Aorta (tissue), 5 donors: ENCODE measurements at regions not wholly inside any gene's neighbourhood (a gene's known extent, or its start where the extent isn't known, plus 50 kb on each side); places are given as distances from the start of the nearest gene placed in this dataset.

Experiments
- ATAC-seq: fragments of 200-7000 bp; cut with Tn5 transposase; one replicate; pipeline ENCODE4 v1.9.1; 2022; ENCODE audit warnings: moderate library complexity; ENCODE audit not compliant: low FRiP score
- DNase-seq, 2 donors: peaks; one replicate each; pipeline ENCODE4 v3.0.0-alpha.2; 2020
- H3K27ac ChIP-seq, 2 donors: one replicate each; pipeline ENCODE4 v1.5.1; 2013; ENCODE audit warnings: low read length in 2 of 2, mild to moderate bottlenecking in 2 of 2, moderate library complexity in 2 of 2, control low read depth in 1 of 2, inconsistent platforms in 1 of 2, low read depth in 1 of 2
- H3K27me3 ChIP-seq, 2 donors: one replicate each; pipeline ENCODE4 v1.6.1; 2013; ENCODE audit warnings: control low read depth in 1 of 2, low read length in 1 of 2, mild to moderate bottlenecking in 1 of 2, moderate library complexity in 1 of 2; ENCODE audit not compliant: insufficient read depth in 2 of 2, control insufficient read depth in 1 of 2
- H3K36me3 ChIP-seq, 2 donors: one replicate each; pipeline ENCODE4 v1.6.1; 2013; ENCODE audit warnings: control low read depth in 1 of 2, low read length in 1 of 2, mild to moderate bottlenecking in 1 of 2; ENCODE audit not compliant: insufficient read depth in 2 of 2, control insufficient read depth in 1 of 2
- H3K4me1 ChIP-seq, 2 donors: one replicate each; pipeline ENCODE4 v1.6.1; 2013; ENCODE audit warnings: low read length in 2 of 2, control low read depth in 1 of 2, mild to moderate bottlenecking in 1 of 2, moderate library complexity in 1 of 2; ENCODE audit not compliant: insufficient read depth in 2 of 2, control insufficient read depth in 1 of 2
- H3K4me3 ChIP-seq, 2 donors: one replicate each; pipeline ENCODE4 v1.5.1; 2013; ENCODE audit warnings: low read length in 2 of 2, control low read depth in 1 of 2, mild to moderate bottlenecking in 1 of 2
- H3K9me3 ChIP-seq: one replicate; pipeline ENCODE4 v1.6.1; 2013; ENCODE audit warnings: mild to moderate bottlenecking, low read length; ENCODE audit not compliant: control insufficient read depth
- whole genome bisulfite sequencing, 2 donors: extraction: QIAGEN DNeasy Blood & Tissue Kit; methylation state at CpG; one replicate each; pipeline ENCODE4 v1.1.7; 2013; 5-methylcytosine and 5-hydroxymethylcytosine counted together
- intact Hi-C, 2 donors: fragments of 100-400 bp; cut with DNase I; formaldehyde crosslinking; loops; one replicate each; pipeline versions ENCODE4 v1.14.2 to v1.15.0; 2022
- donor health status: healthy with polysubstance abuse.
- donor health status: Bipolar disorder and iron deficiency.
- donor health status: DM: no; HTN: no; CAD: no.
- donor health status: DM: no; HTN: no; CAD: no.
- donor health status: DM: yes; HTN: yes; CAD: no.

GRCh38 chr14:87494010-87494409, 499.0 kb downstream of the GALC start:
- DNase-seq (no peak), ATAC-seq (no peak)
- intact Hi-C loops, result no loop called here
- Histone ChIP-seq H3K9me3 (no peaks in the 10 kb centered on the region), H3K27me3 (no peaks in the 10 kb centered on the region), H3K27ac (no peak overlapping the region), H3K4me3 (no peak overlapping the region), H3K36me3 (no peaks in the 10 kb centered on the region), H3K4me1 (no peaks in the 10 kb centered on the region)

- no peaks in the 10 kb centered on the region for H3K4me1 ChIP-seq
- DNase-seq (no peak), ATAC-seq (no peak)
- no peak overlapping the region for H3K4me3 ChIP-seq
- WGBS, 2 donors, result 70 to 76% methylated on average over 2 of the region's 2 CpGs
- H3K9me3 ChIP-seq, result no peaks in the 10 kb centered on the region
- no peak overlapping the region for H3K27ac ChIP-seq
- no peaks in the 10 kb centered on the region for H3K27me3 ChIP-seq
- no peaks in the 10 kb centered on the region for H3K36me3 ChIP-seq
- intact Hi-C loops, result no loop called here
These were observed 500.4 kb downstream of the GALC start for GRCh38 chr14:87492561-87492960.

- no peak for ATAC-seq
- no peaks in the 10 kb centered on the region for H3K36me3 ChIP-seq
- DNase-seq, result no peak
- intact Hi-C loops, result no loop called here
- H3K4me1 ChIP-seq, result no peaks in the 10 kb centered on the region
- no peak overlapping the region for H3K27ac ChIP-seq
- 87 to 99% methylated on average over 2 of the region's 2 CpGs for WGBS, 2 donors
- no peaks in the 10 kb centered on the region for H3K9me3 ChIP-seq
- H3K27me3 ChIP-seq, result no peaks in the 10 kb centered on the region
- no peak overlapping the region for H3K4me3 ChIP-seq
These were observed 501.2 kb downstream of the GALC start for GRCh38 chr14:87491816-87492215.

- no peak for DNase-seq
- Histone ChIP-seq H3K27me3 (no peaks in the 10 kb centered on the region), H3K4me1 (no peaks in the 10 kb centered on the region), H3K9me3 (no peaks in the 10 kb centered on the region), H3K36me3 (no peaks in the 10 kb centered on the region), H3K4me3 (no peak overlapping the region), H3K27ac (no peak overlapping the region)
- no peak for ATAC-seq
- intact Hi-C loops, result no loop called here
- WGBS, 2 donors, result 59 to 60% methylated on average over 2 of the region's 2 CpGs
These were observed 503.7 kb downstream of the GALC start for GRCh38 chr14:87489196-87489819.

- intact Hi-C loops, result no loop called here
- no peaks in the 10 kb centered on the region for H3K27me3 ChIP-seq
- no peaks in the 10 kb centered on the region for H3K4me1 ChIP-seq
- no peaks in the 10 kb centered on the region for H3K9me3 ChIP-seq
- no peak for DNase-seq
- H3K36me3 ChIP-seq, result no peaks in the 10 kb centered on the region
- no peak overlapping the region for H3K4me3 ChIP-seq
- no peak overlapping the region for H3K27ac ChIP-seq
- ATAC-seq, result no peak
- 56 to 60% methylated on average over 8 of the region's 8 CpGs for WGBS, 2 donors
These were observed 509.4 kb downstream of the GALC start for GRCh38 chr14:87483271-87484260.

- DNase-seq (no peak), ATAC-seq (no peak)
- no peak overlapping the region for H3K27ac ChIP-seq
- no peaks in the 10 kb centered on the region for H3K4me1 ChIP-seq
- intact Hi-C loops, result no loop called here
- no peaks in the 10 kb centered on the region for H3K27me3 ChIP-seq
- H3K36me3 ChIP-seq, result no peaks in the 10 kb centered on the region
- H3K4me3 ChIP-seq, result no peak overlapping the region
- H3K9me3 ChIP-seq, result no peaks in the 10 kb centered on the region
- WGBS, 2 donors, result 76 to 79% methylated on average over 1 of the region's 1 CpG
These were observed 524.5 kb downstream of the GALC start for GRCh38 chr14:87468531-87468930.

- no peak for DNase-seq
- WGBS, 2 donors, result 71 to 84% methylated on average over 1 of the region's 1 CpG
- H3K36me3 ChIP-seq, result no peaks in the 10 kb centered on the region
- H3K4me1 ChIP-seq, result no peaks in the 10 kb centered on the region
- no peaks in the 10 kb centered on the region for H3K9me3 ChIP-seq
- intact Hi-C loops, result no loop called here
- no peak overlapping the region for H3K4me3 ChIP-seq
- no peak overlapping the region for H3K27ac ChIP-seq
- H3K27me3 ChIP-seq, result peaks cover 0 to 2% of the 10 kb centered on the region in 2 donors
- ATAC-seq, result no peak
These were observed 525.4 kb downstream of the GALC start for GRCh38 chr14:87467578-87467977.

GRCh38 chr14:87465770-87466169, 527.2 kb downstream of the GALC start:
- no peak for DNase-seq
- Histone ChIP-seq H3K36me3 (no peaks in the 10 kb centered on the region), H3K27me3 (peaks cover 0 to 2% of the 10 kb centered on the region in 2 donors), H3K9me3 (no peaks in the 10 kb centered on the region), H3K4me3 (no peak overlapping the region), H3K27ac (no peak overlapping the region), H3K4me1 (no peaks in the 10 kb centered on the region)
- 50 to 57% methylated on average over 4 of the region's 4 CpGs for WGBS, 2 donors
- intact Hi-C loops, result no loop called here
- ATAC-seq, result no peak

- ATAC-seq (no peak), DNase-seq (no peak)
- 63 to 68% methylated on average over 6 of the region's 6 CpGs for WGBS, 2 donors
- Histone ChIP-seq H3K27me3 (peaks cover 0 to 2% of the 10 kb centered on the region in 2 donors), H3K4me1 (no peaks in the 10 kb centered on the region), H3K9me3 (no peaks in the 10 kb centered on the region), H3K4me3 (no peak overlapping the region), H3K27ac (no peak overlapping the region), H3K36me3 (no peaks in the 10 kb centered on the region)
- intact Hi-C loops, result no loop called here
These were observed 531.3 kb downstream of the GALC start for GRCh38 chr14:87461704-87462103.
